Body of pancreas (tissue), 4 donors: ENCODE measurements at regions not wholly inside any gene's neighbourhood (a gene's known extent, or its start where the extent isn't known, plus 50 kb on each side); places are given as distances from the start of the nearest gene placed in this dataset.

Experiments used
- ATAC-seq: fragments of 150-250 bp; one replicate; pipeline ENCODE4 v1.9.1; 2016
- DNase-seq, 4 donors: peaks; one replicate each; pipeline ENCODE4 v3.0.0-alpha.2; 2019
- H3K27ac ChIP-seq, 4 donors: fragments of 200-600 bp; sonication (generic); 1 replicate in 3 of 4; 2 replicates in 1 of 4; pipeline versions ENCODE4 v1.5.1 to v1.6.1; 2016 to 2019; ENCODE audit warnings: mild to moderate bottlenecking in 1 of 4, mixed read lengths in 1 of 4, moderate library complexity in 1 of 4
- H3K27me3 ChIP-seq, 2 donors: fragments of 200-600 bp; sonication (generic); one replicate each; pipeline ENCODE4 v1.6.0; 2016; ENCODE audit warnings: mild to moderate bottlenecking in 1 of 2
- H3K36me3 ChIP-seq, 2 donors: fragments of 200-600 bp; sonication (generic); replicated peaks in 1 of 2; 2 replicates each; pipeline ENCODE4 v1.5.1; 2016; ENCODE audit warnings: low read depth in 2 of 2; ENCODE audit not compliant: insufficient read depth in 1 of 2
- H3K4me1 ChIP-seq: fragments of 200-600 bp; sonication (generic); one replicate; pipeline ENCODE4 v1.6.0; 2016
- H3K4me3 ChIP-seq, 2 donors: fragments of 200-600 bp; sonication (generic); 1 replicate in 1 of 2; 2 replicates in 1 of 2; pipeline ENCODE4 v1.5.1; 2016 to 2019
- H3K9me3 ChIP-seq, 3 donors: fragments of 200-600 bp; sonication (generic); 1 replicate in 2 of 3; 2 replicates in 1 of 3; pipeline ENCODE4 v1.5.1; 2016
- POLR2A ChIP-seq, 3 donors: fragments of 450-650 bp; IDR thresholded peaks; one replicate each; pipeline ENCODE4 v1.6.1; 2016; ENCODE audit warnings: antibody characterized with exemption in 3 of 3, mild to moderate bottlenecking in 2 of 3
- WGBS, 2 donors: methylation state at CpG; one replicate each; pipeline ENCODE4 v1.1.5; 2017; 5-methylcytosine and 5-hydroxymethylcytosine counted together
- intact Hi-C: fragments of 100-400 bp; cut with DNase I; formaldehyde crosslinking; loops from one replicate; pipeline ENCODE4 v1.15.1; 2023
- TF ChIP-seq, protein P1 (sequence below), 7 experiments: fragments of 450-650 bp in 4 of 7; fragments of 200-600 bp in 3 of 7; sonication (generic) in 3 of 7; IDR thresholded peaks; one replicate each; pipeline ENCODE4 v1.5.1; 2016 to 2019; ENCODE audit warnings: antibody characterized with exemption in 7 of 7

DNA sequence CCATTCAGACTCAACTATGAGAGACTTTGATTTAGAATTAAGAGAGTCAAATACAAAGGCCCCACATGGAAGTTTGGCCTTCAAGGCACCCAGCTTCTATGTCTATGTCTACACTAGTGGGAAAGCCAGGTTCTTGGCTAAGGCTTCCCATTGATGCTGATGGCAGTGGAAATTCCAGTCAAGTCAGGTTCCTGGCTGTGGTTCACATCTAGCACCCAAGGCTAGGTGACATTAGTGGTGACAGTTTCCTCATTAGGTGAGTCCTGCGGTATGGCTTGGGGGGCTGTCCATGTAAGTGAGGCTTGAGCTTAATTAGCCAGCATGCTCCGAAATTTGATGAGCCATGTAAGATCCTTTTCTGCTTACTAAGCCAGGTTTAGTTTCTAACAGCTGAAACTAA, 460.9 kb downstream of the RMST start:
- intact Hi-C loops, result no loop called here
- 58 to 75% methylated on average over 2 of the region's 2 CpGs for WGBS, 2 donors
- H3K27me3 ChIP-seq, result no peaks in the 10 kb centered on the region
- H3K4me3 ChIP-seq, result no peak overlapping the region
- TF ChIP-seq, protein P1, sequence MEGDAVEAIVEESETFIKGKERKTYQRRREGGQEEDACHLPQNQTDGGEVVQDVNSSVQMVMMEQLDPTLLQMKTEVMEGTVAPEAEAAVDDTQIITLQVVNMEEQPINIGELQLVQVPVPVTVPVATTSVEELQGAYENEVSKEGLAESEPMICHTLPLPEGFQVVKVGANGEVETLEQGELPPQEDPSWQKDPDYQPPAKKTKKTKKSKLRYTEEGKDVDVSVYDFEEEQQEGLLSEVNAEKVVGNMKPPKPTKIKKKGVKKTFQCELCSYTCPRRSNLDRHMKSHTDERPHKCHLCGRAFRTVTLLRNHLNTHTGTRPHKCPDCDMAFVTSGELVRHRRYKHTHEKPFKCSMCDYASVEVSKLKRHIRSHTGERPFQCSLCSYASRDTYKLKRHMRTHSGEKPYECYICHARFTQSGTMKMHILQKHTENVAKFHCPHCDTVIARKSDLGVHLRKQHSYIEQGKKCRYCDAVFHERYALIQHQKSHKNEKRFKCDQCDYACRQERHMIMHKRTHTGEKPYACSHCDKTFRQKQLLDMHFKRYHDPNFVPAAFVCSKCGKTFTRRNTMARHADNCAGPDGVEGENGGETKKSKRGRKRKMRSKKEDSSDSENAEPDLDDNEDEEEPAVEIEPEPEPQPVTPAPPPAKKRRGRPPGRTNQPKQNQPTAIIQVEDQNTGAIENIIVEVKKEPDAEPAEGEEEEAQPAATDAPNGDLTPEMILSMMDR (IDR thresholded peaks at IDR 0.05), result no peak
- no peak for TF ChIP-seq POLR2A (IDR thresholded peaks at IDR 0.05)
- no peaks in the 10 kb centered on the region for H3K9me3 ChIP-seq
- H3K4me1 ChIP-seq, result no peaks in the 10 kb centered on the region
- no peak for ATAC-seq
- no peaks in the 10 kb centered on the region for H3K36me3 ChIP-seq
- DNase-seq, result no peak
- no peak overlapping the region for H3K27ac ChIP-seq

DNA sequence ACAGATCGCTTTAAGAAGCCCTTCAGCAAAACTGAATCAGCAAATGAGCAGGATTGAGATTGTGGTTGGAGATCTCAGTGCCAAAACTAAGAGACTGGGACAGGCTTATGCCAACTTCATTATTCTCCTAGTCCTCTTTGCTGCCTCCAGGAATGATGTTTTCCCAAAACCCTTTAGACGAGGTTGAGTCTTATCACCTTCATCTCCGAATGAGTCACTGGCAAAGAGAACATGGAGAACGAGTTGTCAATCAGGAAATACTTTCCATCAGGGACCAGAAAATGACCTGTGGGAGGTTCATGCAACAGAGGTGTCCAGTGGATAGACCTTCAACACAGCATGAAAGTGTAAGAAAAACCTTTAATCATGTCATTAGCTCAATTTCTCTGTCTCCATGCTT, 461.5 kb downstream of the RMST start:
- intact Hi-C loops, result no loop called here
- DNase-seq, result no peak
- no peaks in the 10 kb centered on the region for H3K4me1 ChIP-seq
- no peak overlapping the region for H3K4me3 ChIP-seq
- ATAC-seq, result no peak
- H3K9me3 ChIP-seq, result no peaks in the 10 kb centered on the region
- 63 to 69% methylated on average over 4 of the region's 4 CpGs for WGBS, 2 donors
- no peaks in the 10 kb centered on the region for H3K36me3 ChIP-seq
- no peak for TF ChIP-seq POLR2A (IDR thresholded peaks at IDR 0.05)
- TF ChIP-seq, protein P1 (IDR thresholded peaks at IDR 0.05), result no peak
- H3K27me3 ChIP-seq, result no peaks in the 10 kb centered on the region
- H3K27ac ChIP-seq, result no peak overlapping the region

DNA sequence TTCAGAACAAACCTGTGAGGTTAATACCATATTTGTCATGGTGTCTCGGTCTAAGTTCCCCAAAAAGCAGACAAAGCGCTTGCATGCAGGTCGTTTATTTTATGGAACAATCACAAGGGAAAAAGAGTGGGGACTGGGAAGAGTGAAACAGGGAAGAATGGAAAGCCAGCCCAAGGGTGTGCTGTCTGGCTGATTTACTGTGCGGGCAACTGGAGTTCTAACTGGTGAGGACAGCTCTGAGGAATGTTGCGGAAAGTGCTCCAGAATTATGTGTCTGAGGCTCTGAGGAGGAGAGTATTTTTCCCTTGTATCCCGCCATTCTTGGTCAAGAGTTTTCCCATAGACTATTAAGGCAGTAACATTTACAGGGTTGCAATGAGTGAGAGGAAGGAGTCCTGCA, 465.4 kb downstream of the RMST start:
- TF ChIP-seq, protein P1 (IDR thresholded peaks at IDR 0.05), result no peak
- TF ChIP-seq POLR2A (IDR thresholded peaks at IDR 0.05), result no peak
- no peak for DNase-seq
- intact Hi-C loops, result no loop called here
- Histone ChIP-seq H3K36me3 (no peaks in the 10 kb centered on the region), H3K4me1 (no peaks in the 10 kb centered on the region), H3K27ac (no peak overlapping the region), H3K27me3 (no peaks in the 10 kb centered on the region), H3K9me3 (no peaks in the 10 kb centered on the region), H3K4me3 (no peak overlapping the region)
- 84 to 91% methylated on average over 6 of the region's 6 CpGs for WGBS, 2 donors
- ATAC-seq, result no peak

DNA sequence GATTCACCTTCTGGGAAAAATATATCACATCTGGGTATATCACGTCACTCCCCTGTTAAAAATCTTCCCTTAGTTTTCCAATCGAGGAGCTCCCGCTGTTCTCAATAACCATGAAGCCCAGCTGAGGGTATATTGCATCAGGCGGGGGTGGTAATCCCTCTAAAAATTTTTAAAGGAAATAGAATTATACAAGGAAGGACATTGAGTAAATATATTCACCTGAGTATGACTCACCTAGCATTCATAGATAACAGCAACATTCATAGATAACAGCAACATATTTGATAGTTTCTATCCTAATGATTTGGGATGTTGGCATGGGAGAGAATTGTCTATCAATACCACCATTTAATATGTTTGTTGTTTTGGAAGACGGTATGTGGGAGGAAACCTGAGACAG, 473.6 kb downstream of the RMST start:
- ATAC-seq, result peak; percentile 56

DNA sequence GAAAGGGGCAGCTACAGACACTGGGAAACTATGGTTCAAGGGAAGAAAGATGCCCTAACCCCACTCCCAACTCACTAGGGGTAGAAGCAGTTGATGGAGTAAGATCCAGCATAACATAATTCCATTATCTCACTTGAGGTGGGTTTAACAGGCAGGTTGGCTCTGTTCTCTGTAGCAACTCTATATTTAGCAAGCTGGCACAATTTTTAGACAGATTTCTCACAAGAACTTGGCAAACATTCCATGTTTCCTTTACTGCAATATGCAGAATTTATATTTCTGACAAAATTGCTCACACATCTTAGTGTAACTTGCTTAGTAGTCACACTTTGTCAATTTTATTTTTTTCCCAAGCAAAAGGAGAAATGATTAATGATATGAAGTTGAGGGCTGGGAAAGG, 475.4 kb downstream of the RMST start:
- Histone ChIP-seq H3K9me3 (no peaks in the 10 kb centered on the region), H3K27me3 (no peaks in the 10 kb centered on the region), H3K4me1 (no peaks in the 10 kb centered on the region), H3K4me3 (no peak overlapping the region), H3K27ac (no peak overlapping the region), H3K36me3 (no peaks in the 10 kb centered on the region)
- no peak for ATAC-seq
- intact Hi-C loops, result no loop called here
- no peak for TF ChIP-seq POLR2A (IDR thresholded peaks at IDR 0.05)
- TF ChIP-seq, protein P1 (IDR thresholded peaks at IDR 0.05), result no peak
- no peak for DNase-seq

More for the DNA sequence above, 473.6 kb downstream of the RMST start:
- Histone ChIP-seq H3K27ac (no peak overlapping the region), H3K4me1 (no peaks in the 10 kb centered on the region), H3K9me3 (no peaks in the 10 kb centered on the region), H3K27me3 (no peaks in the 10 kb centered on the region), H3K36me3 (no peaks in the 10 kb centered on the region), H3K4me3 (no peak overlapping the region)
- TF ChIP-seq, protein P1 (IDR thresholded peaks at IDR 0.05), result no peak
- TF ChIP-seq POLR2A (IDR thresholded peaks at IDR 0.05), result no peak
- DNase-seq, result no peak
- intact Hi-C loops, result no loop called here
- 49 to 68% methylated on average over 5 of the region's 5 CpGs for WGBS, 2 donors
